Panc1 (cell line): ENCODE measurements at regions not wholly inside any gene's neighbourhood (a gene's known extent, or its start where the extent isn't known, plus 50 kb on each side); places are given as distances from the start of the nearest gene placed in this dataset.

Source experiments
- ATAC-seq: fragments of 200-7000 bp; cut with Tn5 transposase; 2 replicates; pipeline ENCODE4 v1.9.1; 2020; ENCODE audit warnings: mild to moderate bottlenecking, moderate library complexity
- BruUV-seq: library from RNA; stranded (reverse); fragments of 400-500 nt; replicated peaks from 2 replicates; lab custom pipeline; 2021; lab: Mats Ljungman, UMichigan
- CTCF ChIA-PET: fragments of 300-600 bp; sonication (Branson Sonifier 250); formaldehyde crosslinking; loops from one replicate; lab custom pipeline; 2022; ENCODE audit warnings: antibody characterized with exemption; lab: Charles Lee
- POLR2A ChIA-PET: fragments of 300-600 bp; sonication (Branson Sonifier 250); formaldehyde crosslinking; loops from one replicate; lab custom pipeline; 2022; ENCODE audit warnings: antibody characterized with exemption; lab: Charles Lee
- DNase-seq: peaks from one replicate; pipeline ENCODE4 v3.0.0-alpha.2; 2010; ENCODE audit warnings: low read depth, low spot score
- H3K27ac ChIP-seq: 2 replicates; pipeline ENCODE4 v1.5.1; 2011; ENCODE audit warnings: mild to moderate bottlenecking, low read length, inconsistent platforms
- H3K27me3 ChIP-seq: fragments of 200-500 bp; sonication (Bioruptor generic); 2 replicates; pipeline ENCODE4 v1.6.0; 2014; ENCODE audit warnings: low read length, inconsistent platforms; ENCODE audit not compliant: control insufficient read depth, insufficient read depth
- H3K36me3 ChIP-seq: fragments of 200-500 bp; sonication (Bioruptor generic); 2 replicates; pipeline ENCODE4 v1.5.1; 2014; ENCODE audit warnings: inconsistent platforms, mild to moderate bottlenecking, low read length, moderate library complexity; ENCODE audit not compliant: control insufficient read depth, insufficient read depth
- H3K4me1 ChIP-seq: 2 replicates; pipeline ENCODE4 v1.5.1; 2011; ENCODE audit warnings: inconsistent platforms, mild to moderate bottlenecking, low read length, moderate library complexity; ENCODE audit not compliant: control insufficient read depth, insufficient read depth
- H3K4me3 ChIP-seq, 2 experiments: 2 replicates each; pipeline ENCODE4 v1.5.1; 2011 to 2012; ENCODE audit warnings: low read depth in 2 of 2, low read length in 2 of 2, mild to moderate bottlenecking in 2 of 2, inconsistent platforms in 1 of 2, moderate library complexity in 1 of 2
- H3K9me3 ChIP-seq: fragments of 200-500 bp; sonication (Bioruptor generic); 2 replicates; pipeline ENCODE4 v1.5.1; 2014; ENCODE audit warnings: low read depth, mild to moderate bottlenecking, inconsistent platforms, low read length, moderate library complexity; ENCODE audit not compliant: control insufficient read depth, insufficient read depth
- POLR2AphosphoS5 ChIP-seq: IDR thresholded peaks from 2 replicates; pipeline ENCODE4 v1.6.1; 2012; ENCODE audit warnings: mild to moderate bottlenecking, low read depth, low read length, moderate library complexity
- SIN3A ChIP-seq: IDR thresholded peaks from 2 replicates; pipeline ENCODE4 v1.6.1; 2012; ENCODE audit warnings: low read depth, mild to moderate bottlenecking, low read length, moderate library complexity, borderline replicate concordance; ENCODE audit not compliant: insufficient read depth
- TCF7L2 ChIP-seq: IDR thresholded peaks from 2 replicates; pipeline ENCODE4 v1.6.1; 2011; ENCODE audit warnings: mild to moderate bottlenecking, low read depth, low read length, inconsistent platforms
- in situ Hi-C: cut with HindIII; loops from 2 replicates; pipeline ENCODE4 v1.10.0; 2016; ENCODE audit warnings: low sequenced_read_pairs, low pct_unique_long_range_greater_than_20kb
- intact Hi-C: fragments of 100-400 bp; cut with micrococcal nuclease; formaldehyde crosslinking; loops from one replicate; pipeline ENCODE4 v1.10.0; 2022; ENCODE audit not compliant: unreplicated experiment
- TF ChIP-seq, protein P1 (sequence below), 2 experiments: IDR thresholded peaks; 2 replicates each; pipeline ENCODE4 v1.6.1; 2011 to 2012; ENCODE audit warnings: low read depth in 2 of 2, control low read depth in 1 of 2, low read length in 1 of 2, mild to moderate bottlenecking in 1 of 2, moderate library complexity in 1 of 2; ENCODE audit not compliant: insufficient read depth in 1 of 2
- TF ChIP-seq, protein P2 (sequence below): fragments of 450-650 bp; IDR thresholded peaks from 2 replicates; pipeline ENCODE4 v1.5.1; 2017; ENCODE audit warnings: mild to moderate bottlenecking

DNA sequence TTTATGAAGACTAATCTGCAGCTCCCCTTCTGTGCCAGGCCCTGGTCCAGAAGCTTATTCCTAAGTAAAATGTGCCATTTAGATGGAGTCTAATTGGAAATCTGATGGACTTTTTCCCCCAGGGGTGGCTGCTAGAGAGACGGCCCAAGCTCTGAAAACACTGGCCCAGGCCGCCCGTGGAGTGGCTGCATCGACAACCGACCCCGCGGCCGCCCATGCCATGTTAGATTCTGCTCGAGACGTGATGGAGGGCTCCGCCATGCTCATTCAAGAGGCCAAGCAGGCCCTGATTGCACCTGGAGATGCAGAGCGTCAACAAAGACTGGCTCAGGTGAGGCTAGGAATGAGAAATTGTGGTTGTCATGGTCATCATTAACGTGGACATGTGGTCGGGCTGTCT is 305.8 kb upstream of the TPM1 start:
- CTCF ChIA-PET = no interaction called here
- intact Hi-C loops = no loop called here
- H3K36me3 ChIP-seq = no peaks in the 10 kb centered on the region
- H3K27me3 ChIP-seq = no peaks in the 10 kb centered on the region
- TF ChIP-seq, protein P1, sequence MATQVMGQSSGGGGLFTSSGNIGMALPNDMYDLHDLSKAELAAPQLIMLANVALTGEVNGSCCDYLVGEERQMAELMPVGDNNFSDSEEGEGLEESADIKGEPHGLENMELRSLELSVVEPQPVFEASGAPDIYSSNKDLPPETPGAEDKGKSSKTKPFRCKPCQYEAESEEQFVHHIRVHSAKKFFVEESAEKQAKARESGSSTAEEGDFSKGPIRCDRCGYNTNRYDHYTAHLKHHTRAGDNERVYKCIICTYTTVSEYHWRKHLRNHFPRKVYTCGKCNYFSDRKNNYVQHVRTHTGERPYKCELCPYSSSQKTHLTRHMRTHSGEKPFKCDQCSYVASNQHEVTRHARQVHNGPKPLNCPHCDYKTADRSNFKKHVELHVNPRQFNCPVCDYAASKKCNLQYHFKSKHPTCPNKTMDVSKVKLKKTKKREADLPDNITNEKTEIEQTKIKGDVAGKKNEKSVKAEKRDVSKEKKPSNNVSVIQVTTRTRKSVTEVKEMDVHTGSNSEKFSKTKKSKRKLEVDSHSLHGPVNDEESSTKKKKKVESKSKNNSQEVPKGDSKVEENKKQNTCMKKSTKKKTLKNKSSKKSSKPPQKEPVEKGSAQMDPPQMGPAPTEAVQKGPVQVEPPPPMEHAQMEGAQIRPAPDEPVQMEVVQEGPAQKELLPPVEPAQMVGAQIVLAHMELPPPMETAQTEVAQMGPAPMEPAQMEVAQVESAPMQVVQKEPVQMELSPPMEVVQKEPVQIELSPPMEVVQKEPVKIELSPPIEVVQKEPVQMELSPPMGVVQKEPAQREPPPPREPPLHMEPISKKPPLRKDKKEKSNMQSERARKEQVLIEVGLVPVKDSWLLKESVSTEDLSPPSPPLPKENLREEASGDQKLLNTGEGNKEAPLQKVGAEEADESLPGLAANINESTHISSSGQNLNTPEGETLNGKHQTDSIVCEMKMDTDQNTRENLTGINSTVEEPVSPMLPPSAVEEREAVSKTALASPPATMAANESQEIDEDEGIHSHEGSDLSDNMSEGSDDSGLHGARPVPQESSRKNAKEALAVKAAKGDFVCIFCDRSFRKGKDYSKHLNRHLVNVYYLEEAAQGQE (IDR thresholded peaks at IDR 0.05; ENCODE audit: insufficient read depth in 1 of 2, low read depth in 2 of 2, low read length in 1 of 2) = no peak
- no peak for TF ChIP-seq POLR2AphosphoS5
- no peak for TF ChIP-seq TCF7L2
- TF ChIP-seq, protein P2, sequence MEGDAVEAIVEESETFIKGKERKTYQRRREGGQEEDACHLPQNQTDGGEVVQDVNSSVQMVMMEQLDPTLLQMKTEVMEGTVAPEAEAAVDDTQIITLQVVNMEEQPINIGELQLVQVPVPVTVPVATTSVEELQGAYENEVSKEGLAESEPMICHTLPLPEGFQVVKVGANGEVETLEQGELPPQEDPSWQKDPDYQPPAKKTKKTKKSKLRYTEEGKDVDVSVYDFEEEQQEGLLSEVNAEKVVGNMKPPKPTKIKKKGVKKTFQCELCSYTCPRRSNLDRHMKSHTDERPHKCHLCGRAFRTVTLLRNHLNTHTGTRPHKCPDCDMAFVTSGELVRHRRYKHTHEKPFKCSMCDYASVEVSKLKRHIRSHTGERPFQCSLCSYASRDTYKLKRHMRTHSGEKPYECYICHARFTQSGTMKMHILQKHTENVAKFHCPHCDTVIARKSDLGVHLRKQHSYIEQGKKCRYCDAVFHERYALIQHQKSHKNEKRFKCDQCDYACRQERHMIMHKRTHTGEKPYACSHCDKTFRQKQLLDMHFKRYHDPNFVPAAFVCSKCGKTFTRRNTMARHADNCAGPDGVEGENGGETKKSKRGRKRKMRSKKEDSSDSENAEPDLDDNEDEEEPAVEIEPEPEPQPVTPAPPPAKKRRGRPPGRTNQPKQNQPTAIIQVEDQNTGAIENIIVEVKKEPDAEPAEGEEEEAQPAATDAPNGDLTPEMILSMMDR = no peak
- no peak for TF ChIP-seq SIN3A
- no peaks in the 10 kb centered on the region for H3K9me3 ChIP-seq
- H3K27ac ChIP-seq = no peak overlapping the region
- H3K4me1 ChIP-seq = no peaks in the 10 kb centered on the region
- no TSS peak for BruUV-seq
- in situ Hi-C loops = no loop called here
- DNase-seq (no peak), ATAC-seq (no peak)
- no peak overlapping the region for H3K4me3 ChIP-seq
- POLR2A ChIA-PET = interaction anchor here (0.6 kb wide), 1 partner anchor 132 kb away, joined by 11 read pairs; no protein-coding TSS in a partner anchor

- TF ChIP-seq, protein P1 (IDR thresholded peaks at IDR 0.05; ENCODE audit: insufficient read depth in 1 of 2, low read depth in 2 of 2, low read length in 1 of 2) = no peak
- TF ChIP-seq, protein P2 = no peak
- TF ChIP-seq TCF7L2 (no peak), POLR2AphosphoS5 (no peak), SIN3A (no peak)
- no peaks in the 10 kb centered on the region for H3K27me3 ChIP-seq
- H3K36me3 ChIP-seq = no peaks in the 10 kb centered on the region
- no peak overlapping the region for H3K4me3 ChIP-seq
- ChIA-PET CTCF (no interaction called here), POLR2A (interaction anchor here (0.6 kb wide), 1 partner anchor 529 kb away, joined by 3 read pairs; no protein-coding TSS in a partner anchor)
- ATAC-seq (no peak), DNase-seq (no peak)
- no peak overlapping the region for H3K27ac ChIP-seq
- H3K4me1 ChIP-seq = peaks cover 4% of the 10 kb centered on the region; the same call in 1 of the 2 replicates
- no peaks in the 10 kb centered on the region for H3K9me3 ChIP-seq
- in situ Hi-C loops = no loop called here
- intact Hi-C loops = no loop called here
- no TSS peak for BruUV-seq
Observed at GRCh38 chr15:62737551-62737950, 305.0 kb upstream of the TPM1 start.
